H9 (cell line): ENCODE measurements at regions not wholly inside any gene's neighbourhood (a gene's known extent, or its start where the extent isn't known, plus 50 kb on each side); places are given as distances from the start of the nearest gene placed in this dataset.

Experiments
- DNase-seq: peaks from one replicate; pipeline ENCODE4 v3.0.0-alpha.2; 2017
- H2AFZ ChIP-seq: one replicate; pipeline ENCODE4 v1.6.1; 2013; ENCODE audit warnings: mild to moderate bottlenecking, low read length, control low read depth, moderate library complexity
- H2AK5ac ChIP-seq: 2 replicates; pipeline ENCODE4 v1.6.1; 2013; ENCODE audit warnings: low read length, control low read depth, mixed read lengths; ENCODE audit not compliant: insufficient read length
- H2BK120ac ChIP-seq: one replicate; pipeline ENCODE4 v1.6.1; 2013; ENCODE audit warnings: low read depth, mild to moderate bottlenecking, low read length, control low read depth, inconsistent platforms; ENCODE audit not compliant: poor library complexity, severe bottlenecking
- H2BK12ac ChIP-seq: 2 replicates; pipeline ENCODE4 v1.6.1; 2013; ENCODE audit warnings: low read length, control low read depth, mixed read lengths, low read depth; ENCODE audit not compliant: insufficient read length
- H2BK15ac ChIP-seq: 2 replicates; pipeline ENCODE4 v1.6.1; 2013; ENCODE audit warnings: low read depth, low read length, control low read depth
- H2BK20ac ChIP-seq: one replicate; pipeline ENCODE4 v1.6.1; 2013; ENCODE audit warnings: low read depth, mild to moderate bottlenecking, low read length, control low read depth, inconsistent platforms; ENCODE audit not compliant: poor library complexity, severe bottlenecking
- H2BK5ac ChIP-seq: 2 replicates; pipeline ENCODE4 v1.6.1; 2013; ENCODE audit warnings: low read length, control low read depth, mixed read lengths; ENCODE audit not compliant: insufficient read length
- H3K14ac ChIP-seq: 2 replicates; pipeline ENCODE4 v1.6.1; 2013; ENCODE audit warnings: low read length, control low read depth; ENCODE audit not compliant: insufficient read depth
- H3K18ac ChIP-seq: 2 replicates; pipeline ENCODE4 v1.6.1; 2013; ENCODE audit warnings: low read depth, mild to moderate bottlenecking, mixed read lengths, low read length, control low read depth; ENCODE audit not compliant: insufficient read length
- H3K23ac ChIP-seq: 2 replicates; pipeline ENCODE4 v1.6.1; 2013; ENCODE audit warnings: low read length, control low read depth, mixed read lengths, low read depth; ENCODE audit not compliant: insufficient read length
- H3K23me2 ChIP-seq: 2 replicates; pipeline ENCODE4 v1.6.1; 2013; ENCODE audit warnings: low read depth, mild to moderate bottlenecking, mixed read lengths, low read length, control low read depth; ENCODE audit not compliant: insufficient read length, poor library complexity, severe bottlenecking
- H3K27ac ChIP-seq: 2 replicates; pipeline ENCODE4 v1.5.1; 2013; ENCODE audit warnings: low read length, control low read depth, mixed read lengths, low read depth; ENCODE audit not compliant: insufficient read length
- H3K27me3 ChIP-seq: 2 replicates; pipeline ENCODE4 v1.6.1; 2013; ENCODE audit warnings: low read length, control low read depth, inconsistent platforms; ENCODE audit not compliant: insufficient read depth
- H3K4ac ChIP-seq: 2 replicates; pipeline ENCODE4 v1.6.1; 2013; ENCODE audit warnings: low read depth, mild to moderate bottlenecking, control low read depth, inconsistent platforms, low read length, moderate library complexity
- H3K4me1 ChIP-seq: 2 replicates; pipeline ENCODE4 v1.6.1; 2013; ENCODE audit warnings: low read length, control low read depth, inconsistent platforms; ENCODE audit not compliant: insufficient read depth
- H3K4me2 ChIP-seq: 2 replicates; pipeline ENCODE4 v1.6.1; 2013; ENCODE audit warnings: low read length, control low read depth, mixed read lengths; ENCODE audit not compliant: insufficient read length, insufficient read depth
- H3K56ac ChIP-seq: 2 replicates; pipeline ENCODE4 v1.6.1; 2013; ENCODE audit warnings: low read depth, mild to moderate bottlenecking, mixed read lengths, low read length, control low read depth; ENCODE audit not compliant: insufficient read length
- H3K79me1 ChIP-seq: 2 replicates; pipeline ENCODE4 v1.6.1; 2013; ENCODE audit warnings: low read depth, mild to moderate bottlenecking, moderate library complexity, low read length, control low read depth, inconsistent platforms; ENCODE audit not compliant: insufficient read depth, poor library complexity, severe bottlenecking
- H3K79me2 ChIP-seq: 2 replicates; pipeline ENCODE4 v1.6.1; 2013; ENCODE audit warnings: low read length, control low read depth, inconsistent platforms; ENCODE audit not compliant: insufficient read depth
- H3K9ac ChIP-seq: 2 replicates; pipeline ENCODE4 v1.6.1; 2013; ENCODE audit warnings: low read length, control low read depth, mixed read lengths; ENCODE audit not compliant: insufficient read length; ENCODE audit errors: extremely low read depth
- H3K9me3 ChIP-seq: one replicate; pipeline ENCODE4 v1.6.1; 2013; ENCODE audit warnings: low read depth, low read length, inconsistent platforms; ENCODE audit not compliant: control insufficient read depth
- H3T11ph ChIP-seq: one replicate; pipeline ENCODE4 v1.6.1; 2013; ENCODE audit warnings: mild to moderate bottlenecking, low read length, control low read depth, inconsistent platforms
- H4K20me1 ChIP-seq: one replicate; pipeline ENCODE4 v1.6.1; 2013; ENCODE audit not compliant: control insufficient read depth, insufficient read length, insufficient read depth
- H4K5ac ChIP-seq: 2 replicates; pipeline ENCODE4 v1.6.1; 2013; ENCODE audit warnings: low read depth, mild to moderate bottlenecking, mixed read lengths, low read length, control low read depth; ENCODE audit not compliant: insufficient read length
- H4K8ac ChIP-seq: replicated peaks from 2 replicates; pipeline ENCODE4 v1.6.1; 2013; ENCODE audit warnings: low read length, control low read depth, mixed read lengths, low read depth; ENCODE audit not compliant: insufficient read length
- H4K91ac ChIP-seq: 2 replicates; pipeline ENCODE4 v1.6.1; 2013; ENCODE audit warnings: low read depth, mild to moderate bottlenecking, moderate library complexity, mixed read lengths, low read length, control low read depth; ENCODE audit not compliant: insufficient read length
- H3K27ac Mint-ChIP-seq, 3 experiments: 2 replicates in 2 of 3; 3 replicates in 1 of 3; pipeline ENCODE4 v1.8.0; 2020 to 2021; ENCODE audit warnings: mixed read lengths in 3 of 3, mild to moderate bottlenecking in 1 of 3, moderate library complexity in 1 of 3
- H3K27me3 Mint-ChIP-seq: 2 replicates; pipeline ENCODE4 v1.8.0; 2021; ENCODE audit warnings: low read depth, mild to moderate bottlenecking, moderate library complexity, mixed read lengths
- H3K36me3 Mint-ChIP-seq, 3 experiments: 2 replicates in 2 of 3; 3 replicates in 1 of 3; pipeline ENCODE4 v1.8.0; 2020 to 2021; ENCODE audit warnings: low read depth in 3 of 3, mixed read lengths in 3 of 3; ENCODE audit not compliant: insufficient read depth in 1 of 3
- H3K4me1 Mint-ChIP-seq, 2 experiments: 2 replicates each; pipeline ENCODE4 v1.8.0; 2020; ENCODE audit warnings: mixed read lengths in 2 of 2
- H3K4me3 Mint-ChIP-seq, 2 experiments: 2 replicates in 1 of 2; 3 replicates in 1 of 2; pipeline ENCODE4 v1.8.0; 2020 to 2021; ENCODE audit warnings: mild to moderate bottlenecking in 2 of 2, mixed read lengths in 2 of 2, moderate library complexity in 1 of 2
- H3K9me3 Mint-ChIP-seq, 2 experiments: 2 replicates in 1 of 2; 3 replicates in 1 of 2; pipeline ENCODE4 v1.8.0; 2020; ENCODE audit warnings: mild to moderate bottlenecking in 2 of 2, mixed read lengths in 2 of 2, moderate library complexity in 1 of 2
- WGBS: extraction: QIAGEN DNeasy Blood & Tissue Kit; methylation state at CpG from one replicate; pipeline ENCODE4 v1.1.7; 2013; ENCODE audit warnings: missing lambda C conversion rate, low lambda C conversion rate, mixed read lengths; ENCODE audit not compliant: insufficient read length; ENCODE audit errors: extremely low coverage; 5-methylcytosine and 5-hydroxymethylcytosine counted together
- TF ChIP-seq, protein P1 (sequence below): fragments of 200-600 bp; sonication (generic); conservative IDR thresholded peaks from 3 replicates; pipeline ENCODE4 v1.8.0; 2021; ENCODE audit warnings: antibody characterized with exemption, mild to moderate bottlenecking

DNA sequence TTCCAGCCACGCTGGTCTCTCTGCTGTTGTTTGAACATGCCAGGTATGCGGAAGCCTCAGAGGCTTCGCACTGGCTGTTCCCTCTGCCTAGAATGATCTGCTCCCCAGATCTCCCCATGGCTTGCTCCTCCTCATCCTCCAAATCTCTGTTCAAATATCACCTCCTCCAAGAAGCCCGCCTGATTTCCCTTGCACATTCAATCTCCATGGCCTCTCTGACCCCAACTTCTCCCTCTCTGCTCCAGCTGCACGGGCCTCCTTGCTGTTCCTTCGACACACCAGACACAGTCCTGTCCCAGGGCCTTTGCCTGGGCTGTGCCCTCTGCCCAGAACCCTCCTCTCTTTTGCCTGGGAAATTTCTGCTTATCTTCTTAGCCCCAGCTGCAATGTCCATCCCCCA lies 52.5 kb upstream of the PTPRS start:
- Histone ChIP-seq H3K27ac (no peak overlapping the region), H3K4me1 (no peaks in the 10 kb centered on the region), H3K56ac (no peak overlapping the region), H3K9ac (no peak overlapping the region), H4K8ac (no peak overlapping the region), H3K18ac (no peak overlapping the region), H3K9me3 (no peaks in the 10 kb centered on the region), H2AK5ac (no peak overlapping the region), H3K27me3 (no peaks in the 10 kb centered on the region), H3K4ac (no peak overlapping the region), H2BK12ac (no peak overlapping the region), H2BK20ac (no peak overlapping the region), H3K79me1 (no peaks in the 10 kb centered on the region), H3K23ac (no peak overlapping the region), H3K4me2 (no peak overlapping the region), H2AFZ (no peak overlapping the region), H2BK5ac (no peak overlapping the region), H2BK120ac (no peak overlapping the region), H4K20me1 (no peaks in the 10 kb centered on the region), H3K23me2 (no peaks in the 10 kb centered on the region), H4K91ac (no peak overlapping the region), H3K14ac (no peak overlapping the region), H2BK15ac (no peak overlapping the region), H3T11ph (no peak overlapping the region), H3K79me2 (no peaks in the 10 kb centered on the region), H4K5ac (no peak overlapping the region)
- H3K27me3 Mint-ChIP-seq: peaks cover 65% of the 10 kb centered on the region
- DNase-seq: no peak
- H3K9me3 Mint-ChIP-seq: peaks cover 8% of the 10 kb centered on the region in 2 experiments
- H3K4me3 Mint-ChIP-seq: no peak overlapping the region
- no peak overlapping the region; a peak in 1 of 7 replicates for H3K27ac Mint-ChIP-seq
- H3K4me1 Mint-ChIP-seq: peaks cover 25 to 39% of the 10 kb centered on the region in 2 experiments
- TF ChIP-seq, protein P1, sequence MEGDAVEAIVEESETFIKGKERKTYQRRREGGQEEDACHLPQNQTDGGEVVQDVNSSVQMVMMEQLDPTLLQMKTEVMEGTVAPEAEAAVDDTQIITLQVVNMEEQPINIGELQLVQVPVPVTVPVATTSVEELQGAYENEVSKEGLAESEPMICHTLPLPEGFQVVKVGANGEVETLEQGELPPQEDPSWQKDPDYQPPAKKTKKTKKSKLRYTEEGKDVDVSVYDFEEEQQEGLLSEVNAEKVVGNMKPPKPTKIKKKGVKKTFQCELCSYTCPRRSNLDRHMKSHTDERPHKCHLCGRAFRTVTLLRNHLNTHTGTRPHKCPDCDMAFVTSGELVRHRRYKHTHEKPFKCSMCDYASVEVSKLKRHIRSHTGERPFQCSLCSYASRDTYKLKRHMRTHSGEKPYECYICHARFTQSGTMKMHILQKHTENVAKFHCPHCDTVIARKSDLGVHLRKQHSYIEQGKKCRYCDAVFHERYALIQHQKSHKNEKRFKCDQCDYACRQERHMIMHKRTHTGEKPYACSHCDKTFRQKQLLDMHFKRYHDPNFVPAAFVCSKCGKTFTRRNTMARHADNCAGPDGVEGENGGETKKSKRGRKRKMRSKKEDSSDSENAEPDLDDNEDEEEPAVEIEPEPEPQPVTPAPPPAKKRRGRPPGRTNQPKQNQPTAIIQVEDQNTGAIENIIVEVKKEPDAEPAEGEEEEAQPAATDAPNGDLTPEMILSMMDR: no peak
- WGBS: no CpG with 5 or more reads among the region's 6 CpGs
- H3K36me3 Mint-ChIP-seq: 0 out of 7 replicates have a peak, but pooled peaks cover 0 to 3% (median 0%) of the 10 kb centered on the region in 3 experiments
